RKO (cell line): ENCODE measurements at regions not wholly inside any gene's neighbourhood (a gene's known extent, or its start where the extent isn't known, plus 50 kb on each side); places are given as distances from the start of the nearest gene placed in this dataset.
A peak's percentile ranks its signal among the peaks of the same experiment; 100 is the strongest.
"Not testable (repeated sequence)": the region's sequence is repeated elsewhere in the genome, so short reads cannot be mapped to it uniquely, and the experiment has no call there.

Source experiments
- DNase-seq: peaks from one replicate; pipeline ENCODE4 v3.0.0-alpha.2; 2016; ENCODE audit warnings: low spot score

GRCh38 chr20:60097285-60097684 is 139.1 kb downstream of the CDH26 start:
- DNase-seq, result no peak

DNA sequence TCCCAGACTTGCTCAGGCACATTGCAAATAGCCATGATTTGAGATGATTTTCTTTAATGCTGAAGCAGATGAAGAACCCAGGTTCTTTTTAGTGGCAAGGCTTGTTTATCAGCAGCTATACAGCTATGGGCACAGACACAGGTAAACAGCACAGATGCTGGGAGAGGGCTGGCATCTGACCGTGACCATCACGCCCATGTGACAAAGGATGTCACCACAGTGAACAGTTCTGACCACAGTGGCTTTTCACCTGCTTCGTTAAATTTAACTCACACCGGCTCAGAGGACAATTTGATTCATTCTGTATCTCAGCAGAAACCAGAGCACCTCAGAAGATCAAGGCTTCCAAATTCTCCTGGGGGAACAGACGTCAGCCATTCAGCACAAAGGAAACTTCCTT is 142.6 kb downstream of the CDH26 start:
- DNase-seq, result no peak

DNA sequence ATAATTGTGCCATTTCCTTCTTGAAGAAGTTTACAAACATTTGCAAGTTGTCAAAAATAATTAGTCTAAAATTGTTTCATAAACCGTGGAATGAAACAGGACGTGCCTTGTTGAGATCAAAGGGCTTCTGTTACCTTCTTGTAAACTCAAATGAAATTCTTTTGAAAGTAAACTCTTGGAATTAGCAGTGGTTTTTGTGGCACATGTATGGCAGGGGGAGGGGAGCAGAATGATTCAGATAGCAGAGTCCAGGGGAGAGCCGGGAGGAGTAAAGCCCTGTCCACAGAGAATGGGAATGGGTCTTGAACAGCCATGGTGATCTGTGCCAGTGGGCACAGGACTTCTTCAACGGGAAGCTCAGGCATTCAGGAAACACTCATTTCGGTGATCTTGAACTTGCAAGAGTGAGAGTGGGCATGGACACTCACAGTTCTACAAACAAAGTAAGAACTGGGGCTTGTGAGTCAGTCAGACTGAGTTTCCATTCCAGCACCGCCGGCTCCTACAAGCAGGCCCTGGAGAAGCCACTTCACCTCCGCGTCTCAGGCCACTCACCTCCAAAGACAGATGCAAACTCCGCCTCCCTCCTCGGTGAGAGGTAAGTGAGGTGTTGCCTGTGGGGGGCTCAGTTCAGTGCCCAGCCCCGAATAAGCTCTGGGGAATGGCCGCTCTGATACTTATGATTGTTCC is 143.1 kb downstream of the CDH26 start:
- DNase-seq, result no peak

DNA sequence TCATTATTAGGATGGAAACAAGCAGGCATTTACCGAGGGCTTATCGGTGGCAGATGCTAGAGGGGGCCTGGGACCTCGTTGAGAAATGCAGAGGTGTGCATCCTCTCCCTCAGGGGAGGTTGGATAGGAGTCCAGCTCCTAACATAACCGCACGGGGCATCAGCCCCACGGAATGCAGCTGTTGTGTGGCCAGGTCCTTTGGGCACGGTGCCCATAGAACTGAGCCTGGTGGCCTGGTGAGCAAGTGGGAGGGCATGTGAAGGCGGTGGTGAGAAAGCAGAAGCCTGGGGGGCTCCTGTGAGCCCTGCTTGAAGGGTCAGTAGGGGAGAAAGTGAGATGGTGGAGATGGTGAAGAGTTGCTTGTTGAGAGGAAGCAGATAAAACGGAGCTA is 143.7 kb downstream of the CDH26 start:
- DNase-seq, result no peak

- DNase-seq, result peak; percentile 24
These were observed 144.5 kb downstream of the CDH26 start for GRCh38 chr20:60102665-60103210.

DNA sequence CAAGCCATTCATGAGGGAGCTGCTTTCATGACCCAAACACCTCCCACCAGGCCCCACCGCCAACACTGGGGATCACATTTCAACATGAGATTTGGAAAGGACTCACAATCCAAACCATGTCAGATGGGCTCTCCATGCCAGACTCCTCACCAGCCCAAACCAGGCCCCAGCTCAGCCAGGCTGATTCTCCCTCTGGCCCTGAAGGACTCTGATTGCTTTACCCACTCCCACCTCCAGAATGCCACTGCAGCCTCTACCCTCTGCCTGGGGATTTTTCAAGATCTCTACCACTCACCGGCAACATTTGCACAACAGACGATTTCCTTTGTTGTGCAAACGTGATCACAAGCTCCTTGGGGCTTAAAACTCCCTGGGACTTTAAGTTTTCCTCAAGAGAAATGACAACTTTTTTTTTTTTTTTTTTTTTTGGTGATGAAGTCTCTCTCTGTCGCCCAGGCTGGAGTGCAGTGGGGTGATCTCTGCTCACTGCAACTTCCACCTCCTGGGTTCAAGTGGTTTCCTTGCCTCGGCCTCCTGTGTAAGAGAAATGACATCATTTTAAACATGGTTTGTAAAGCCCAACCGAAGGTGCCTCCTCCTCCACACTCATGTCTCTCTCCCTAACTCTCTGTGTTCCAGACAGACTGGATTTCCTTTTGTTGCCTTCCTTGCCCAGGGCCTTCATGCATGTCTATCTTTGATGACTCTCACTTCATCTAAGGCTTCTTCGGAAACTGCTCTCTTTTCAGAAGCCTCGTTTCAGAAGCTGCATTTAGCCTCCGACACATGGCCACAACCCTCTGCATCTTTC is 147.0 kb downstream of the CDH26 start:
- no peak for DNase-seq

DNA sequence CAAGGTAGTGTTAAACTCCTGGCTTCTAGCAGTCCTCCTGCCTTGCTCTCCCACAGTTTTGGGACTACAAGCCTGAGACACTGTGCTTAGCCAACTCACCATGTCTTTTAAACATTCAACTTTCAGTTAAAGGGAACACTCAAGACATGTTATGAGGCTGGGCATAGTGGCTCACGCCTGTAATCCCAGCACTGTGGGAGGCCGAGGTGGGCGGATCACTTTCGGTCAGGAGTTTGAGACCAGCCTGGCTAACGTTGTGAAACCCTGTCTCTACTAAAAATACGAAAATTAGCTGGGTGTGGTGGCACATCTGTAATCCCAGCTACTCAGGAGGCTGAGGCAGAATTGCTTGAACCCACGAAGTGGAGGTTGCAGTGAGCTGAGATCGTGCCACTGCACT is 148.0 kb downstream of the CDH26 start:
- DNase-seq, result not testable (repeated sequence)

DNA sequence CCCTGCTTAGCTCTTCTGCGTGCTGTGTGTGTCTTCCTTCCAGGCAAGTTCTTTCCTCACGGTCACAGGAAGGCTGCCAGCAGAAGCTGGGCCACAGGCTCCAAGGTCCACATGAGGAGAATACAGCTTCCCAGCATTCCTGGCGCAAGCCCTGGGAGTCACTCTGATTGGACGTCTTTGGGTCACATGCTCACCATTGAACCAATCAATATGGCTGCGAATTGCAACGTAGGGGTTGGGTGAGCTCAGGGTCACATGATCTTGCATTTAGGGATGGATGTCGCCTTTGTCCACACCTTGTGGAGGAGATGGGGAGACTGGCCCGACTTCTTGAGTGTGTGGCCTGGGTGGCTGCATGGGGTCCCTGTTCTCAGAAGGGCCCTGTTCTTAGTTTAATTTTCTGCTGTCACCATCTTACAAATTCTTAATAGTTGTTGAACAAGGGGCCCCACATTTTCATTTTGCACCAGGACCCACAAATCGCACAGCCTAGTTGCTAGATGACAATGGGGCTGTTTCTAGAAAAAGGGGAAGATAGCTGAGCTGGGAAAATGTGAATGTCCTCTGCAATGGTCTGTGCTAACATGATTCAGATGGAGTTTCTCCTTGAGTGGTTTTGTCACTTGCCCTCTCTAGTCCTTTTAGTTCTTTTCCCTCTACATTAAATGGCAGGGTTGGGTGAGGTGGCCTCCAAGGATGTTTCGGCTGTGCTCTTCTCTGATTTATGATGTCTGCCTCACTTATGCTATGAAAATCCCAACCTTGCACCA is 149.6 kb downstream of the CDH26 start:
- DNase-seq, result no peak

DNA sequence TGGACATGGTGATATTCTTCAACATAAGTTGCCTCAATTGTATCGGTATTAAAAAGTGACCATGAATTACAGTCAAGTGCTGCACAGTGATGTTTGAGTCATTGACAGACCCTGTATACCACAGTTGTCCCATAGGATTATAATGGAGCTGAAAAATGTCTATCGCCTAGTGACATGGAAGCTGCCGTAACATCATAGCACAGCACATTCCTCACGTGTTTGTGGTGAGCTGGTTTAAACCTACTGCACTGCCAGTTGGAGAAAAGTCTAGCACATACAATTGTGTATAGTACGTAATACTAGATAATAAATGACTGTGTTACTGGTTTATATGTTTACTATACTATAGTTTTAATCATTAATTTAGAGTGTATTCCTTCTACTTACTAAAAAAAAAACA is 150.2 kb downstream of the CDH26 start:
- DNase-seq, result no peak

DNA sequence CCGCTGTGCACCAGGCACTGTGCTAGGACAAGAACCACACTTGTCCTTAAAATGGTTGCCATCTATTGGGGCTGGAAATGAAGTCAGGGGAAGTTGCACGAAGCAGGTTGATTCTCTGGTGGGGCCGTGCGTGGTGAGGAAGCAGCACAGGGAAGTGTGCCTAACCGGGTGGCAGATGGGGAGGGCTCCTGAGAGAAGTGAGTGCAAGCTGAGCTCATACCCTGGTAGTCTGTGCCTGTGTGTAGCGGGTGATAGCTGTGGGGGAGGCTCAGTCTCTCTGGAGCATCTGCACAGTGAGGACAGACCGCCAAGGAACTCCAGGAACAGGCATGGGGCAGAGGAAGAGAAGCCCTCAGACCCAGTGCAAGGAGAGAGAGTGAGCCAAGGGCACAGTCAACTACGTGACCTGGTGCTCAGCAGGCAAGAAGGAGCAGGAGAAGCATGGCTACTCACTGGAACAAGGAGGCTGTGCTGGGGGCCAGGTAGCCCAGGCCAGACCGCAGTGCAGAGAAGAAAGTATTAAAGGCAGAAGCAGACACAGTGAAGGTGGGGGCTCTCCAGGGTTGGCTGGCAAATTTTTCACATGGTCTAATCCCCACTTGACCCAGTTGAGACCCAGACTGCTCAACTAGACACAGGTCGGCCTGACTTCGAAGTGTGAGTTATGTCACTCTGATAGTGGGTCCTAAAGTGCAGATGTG is 155.0 kb downstream of the CDH26 start:
- DNase-seq, result no peak

DNA sequence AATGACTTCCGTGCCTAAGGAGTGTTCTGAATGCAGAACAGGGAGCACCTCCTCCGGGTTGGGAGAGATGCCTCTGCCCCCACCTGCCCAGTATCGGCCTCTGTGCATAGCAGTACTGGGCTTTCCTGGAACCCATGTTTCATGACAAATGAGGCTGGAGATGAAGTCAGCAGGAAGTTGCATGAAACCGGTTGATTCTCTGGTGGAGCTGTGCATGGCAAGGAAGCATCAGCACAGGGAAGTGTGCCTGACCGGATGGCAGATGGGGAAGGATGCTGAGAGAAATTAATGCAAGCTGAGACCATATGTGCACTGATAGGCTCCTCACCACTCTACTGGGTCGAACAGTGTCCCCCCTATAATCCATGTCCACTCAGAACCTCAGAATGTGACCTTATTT is 155.5 kb downstream of the CDH26 start:
- DNase-seq, result no peak

DNA sequence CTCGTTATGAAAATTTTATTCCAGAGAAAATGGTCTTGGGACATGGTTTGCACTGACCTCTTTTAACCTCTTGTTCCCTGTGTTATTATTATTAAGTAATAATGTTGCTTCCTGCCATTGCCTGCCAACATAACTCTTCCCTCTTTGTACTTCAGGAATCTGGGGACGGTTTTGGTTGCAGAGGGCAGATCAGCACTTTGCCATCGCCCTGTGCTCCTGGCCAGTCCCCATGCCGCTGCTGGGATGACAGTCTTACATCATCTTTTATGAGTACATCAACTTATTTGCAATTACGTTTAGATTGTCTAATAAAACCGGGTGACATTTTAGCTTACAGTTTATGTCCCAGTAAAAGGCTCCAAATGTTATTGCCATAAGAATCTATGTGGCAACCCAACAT is 157.2 kb downstream of the CDH26 start:
- DNase-seq, result no peak

- DNase-seq, result peak; percentile 4
These were observed 158.1 kb downstream of the CDH26 start for GRCh38 chr20:60116128-60116909.

DNA sequence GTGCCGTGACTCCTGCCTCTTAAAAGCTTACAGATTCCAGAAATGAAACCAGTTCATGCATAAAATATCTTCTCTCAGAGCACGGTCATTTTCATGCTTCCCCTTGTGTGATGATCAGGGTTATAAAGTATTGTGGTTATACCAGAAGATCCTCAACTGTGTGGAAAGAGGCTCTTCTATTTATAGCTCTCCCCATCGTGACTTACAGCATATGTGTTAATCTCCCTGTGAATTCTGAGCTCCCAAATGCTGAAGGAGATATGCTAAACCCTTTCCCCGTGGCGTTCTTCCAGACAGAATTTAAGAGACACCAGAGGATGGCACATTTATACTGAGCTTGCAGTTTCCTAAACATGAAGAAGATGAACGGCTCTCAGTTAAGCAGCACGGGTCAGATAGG is 158.8 kb downstream of the CDH26 start:
- DNase-seq, result no peak

- no peak for DNase-seq
These were observed 163.7 kb downstream of the CDH26 start for GRCh38 chr20:60121903-60122302.

GRCh38 chr20:60122671-60123070 is 164.4 kb downstream of the CDH26 start:
- DNase-seq, result no peak

- no peak for DNase-seq
These were observed 164.9 kb downstream of the CDH26 start for GRCh38 chr20:60123096-60123495.

- DNase-seq, result no peak
These were observed 165.4 kb downstream of the CDH26 start for GRCh38 chr20:60123652-60124051.

- no peak for DNase-seq
These were observed 166.7 kb downstream of the CDH26 start for GRCh38 chr20:60124776-60125381.

GRCh38 chr20:60125513-60125912 is 167.3 kb downstream of the CDH26 start:
- DNase-seq, result no peak

GRCh38 chr20:60126975-60127374 is 168.8 kb downstream of the CDH26 start:
- DNase-seq, result no peak
